ENCODE measurements at regions not wholly inside any gene's neighbourhood (a gene's known extent, or its start where the extent isn't known, plus 50 kb on each side); places are given as distances from the start of the nearest gene placed in this dataset.

GRCh38 chr10:4691776-4692175 is 134.2 kb upstream of the AKR1E2 start:
- DNase-seq (ENCODE audit: low read depth in 4 of 4, low spot score in 3 of 4), result no peak

GRCh38 chr10:4691301-4691700 is 134.7 kb upstream of the AKR1E2 start:
- no peak for DNase-seq (ENCODE audit: low read depth in 4 of 4, low spot score in 3 of 4)

GRCh38 chr10:4688601-4689000 is 137.4 kb upstream of the AKR1E2 start:
- DNase-seq (ENCODE audit: low read depth in 4 of 4, low spot score in 3 of 4), result no peak

GRCh38 chr10:4688168-4688567 is 137.8 kb upstream of the AKR1E2 start:
- no peak for DNase-seq (ENCODE audit: low read depth in 4 of 4, low spot score in 3 of 4)

GRCh38 chr10:4687397-4687796 is 138.6 kb upstream of the AKR1E2 start:
- DNase-seq (ENCODE audit: low read depth in 4 of 4, low spot score in 3 of 4), result no peak

- no peak for DNase-seq (ENCODE audit: low read depth in 4 of 4, low spot score in 3 of 4)
These were observed 139.4 kb upstream of the AKR1E2 start for GRCh38 chr10:4686644-4686996.

GRCh38 chr10:4685904-4686643 is 139.9 kb upstream of the AKR1E2 start:
- no peak for DNase-seq (ENCODE audit: low read depth in 4 of 4, low spot score in 3 of 4)

GRCh38 chr10:4685491-4685890 is 140.5 kb upstream of the AKR1E2 start:
- no peak for DNase-seq (ENCODE audit: low read depth in 4 of 4, low spot score in 3 of 4)

GRCh38 chr10:4684434-4684833 is 141.6 kb upstream of the AKR1E2 start:
- DNase-seq (ENCODE audit: low read depth in 4 of 4, low spot score in 3 of 4), result no peak

GRCh38 chr10:4683838-4684237 is 142.2 kb upstream of the AKR1E2 start:
- no peak for DNase-seq (ENCODE audit: low read depth in 4 of 4, low spot score in 3 of 4)

- no peak for DNase-seq (ENCODE audit: low read depth in 4 of 4, low spot score in 3 of 4)
These were observed 142.9 kb upstream of the AKR1E2 start for GRCh38 chr10:4683137-4683536.

GRCh38 chr10:4678951-4679671 is 146.9 kb upstream of the AKR1E2 start:
- no peak for DNase-seq (ENCODE audit: low read depth in 4 of 4, low spot score in 3 of 4)

GRCh38 chr10:4678023-4678950 is 147.7 kb upstream of the AKR1E2 start:
- DNase-seq (ENCODE audit: low read depth in 4 of 4, low spot score in 3 of 4), result no peak

GRCh38 chr10:4677296-4678021 is 148.5 kb upstream of the AKR1E2 start:
- no peak for DNase-seq (ENCODE audit: low read depth in 4 of 4, low spot score in 3 of 4)

- no peak for DNase-seq (ENCODE audit: low read depth in 4 of 4, low spot score in 3 of 4)
These were observed 149.4 kb upstream of the AKR1E2 start for GRCh38 chr10:4676566-4676965.

- DNase-seq (ENCODE audit: low read depth in 4 of 4, low spot score in 3 of 4), result no peak
These were observed 150.2 kb upstream of the AKR1E2 start for GRCh38 chr10:4675808-4676207.

- DNase-seq (ENCODE audit: low read depth in 4 of 4, low spot score in 3 of 4), result no peak
These were observed 152.5 kb upstream of the AKR1E2 start for GRCh38 chr10:4673279-4674040.

GRCh38 chr10:4672201-4672600 is 153.8 kb upstream of the AKR1E2 start:
- DNase-seq (ENCODE audit: low read depth in 4 of 4, low spot score in 3 of 4), result no peak

- no peak for DNase-seq (ENCODE audit: low read depth in 4 of 4, low spot score in 3 of 4)
These were observed 154.4 kb upstream of the AKR1E2 start for GRCh38 chr10:4671451-4672145.
